ENCODE measurements at regions not wholly inside any gene's neighbourhood (a gene's known extent, or its start where the extent isn't known, plus 50 kb on each side); places are given as distances from the start of the nearest gene placed in this dataset.
"Not testable (repeated sequence)": the region's sequence is repeated elsewhere in the genome, so short reads cannot be mapped to it uniquely, and the experiment has no call there.

DNA sequence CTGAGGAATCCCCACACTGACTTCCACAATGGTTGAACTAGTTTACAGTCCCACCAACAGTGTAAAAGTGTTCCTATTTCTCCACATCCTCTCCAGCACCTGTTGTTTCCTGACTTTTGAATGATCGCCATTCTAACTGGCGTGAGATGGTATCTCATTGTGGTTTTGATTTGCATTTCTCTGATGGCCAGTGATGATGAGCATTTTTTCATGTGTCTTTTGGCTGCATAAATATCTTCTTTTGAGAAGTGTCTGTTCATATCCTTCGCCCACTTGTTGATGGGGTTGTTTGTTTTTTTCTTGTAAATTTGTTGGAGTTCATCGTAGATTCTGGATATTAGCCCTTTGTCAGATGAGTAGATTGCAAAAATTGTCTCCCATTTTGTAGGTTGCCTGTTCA is 583.1 kb upstream of the RGMB start:
- not testable (repeated sequence) for TF ChIP-seq EZH2 (IDR thresholded peaks at IDR 0.05); FOXP2 (optimal IDR thresholded peaks at IDR 0.05; ENCODE audit: control extremely low read depth, extremely low read length, insufficient read depth)

Measured in SK-N-MC (cell line).